SU-DHL-6 (cell line): ENCODE measurements at regions not wholly inside any gene's neighbourhood (a gene's known extent, or its start where the extent isn't known, plus 50 kb on each side); places are given as distances from the start of the nearest gene placed in this dataset.

Experiments
- H2AFZ ChIP-seq: fragments of 200-600 bp; sonication (generic); 2 replicates; pipeline ENCODE4 v1.6.1; 2014; ENCODE audit warnings: low read depth, mild to moderate bottlenecking, moderate library complexity, mixed read lengths, antibody characterized with exemption, low read length; ENCODE audit not compliant: severe bottlenecking
- H3F3A ChIP-seq: fragments of 200-600 bp; shearing (Covaris generic); 2 replicates; pipeline ENCODE4 v1.6.0; 2016; ENCODE audit warnings: antibody characterized with exemption, mild to moderate bottlenecking; ENCODE audit not compliant: insufficient read depth
- H3K27ac ChIP-seq: fragments of 200-600 bp; sonication (generic); 2 replicates; pipeline ENCODE4 v1.5.1; 2016; ENCODE audit warnings: low read depth, mild to moderate bottlenecking, low read length, moderate library complexity, mixed read lengths
- H3K27me3 ChIP-seq: fragments of 200-600 bp; sonication (generic), shearing (Covaris generic); 2 replicates; pipeline ENCODE4 v1.6.0; 2014; ENCODE audit warnings: mild to moderate bottlenecking, low read length
- H3K36me3 ChIP-seq: fragments of 200-600 bp; sonication (generic); 2 replicates; pipeline ENCODE4 v1.6.1; 2014; ENCODE audit warnings: mild to moderate bottlenecking, low read length, mixed read lengths
- H3K4me2 ChIP-seq: fragments of 300-600, 200-600 bp; shearing (Covaris generic), sonication (generic); 2 replicates; pipeline ENCODE4 v1.6.0; 2014; ENCODE audit warnings: low read length, low read depth, mild to moderate bottlenecking; ENCODE audit not compliant: poor library complexity, severe bottlenecking
- H3K4me3 ChIP-seq: fragments of 200-600 bp; sonication (generic); 2 replicates; pipeline ENCODE4 v1.5.1; 2014; ENCODE audit warnings: antibody characterized with exemption, low read length, mild to moderate bottlenecking, mixed read lengths; ENCODE audit not compliant: insufficient read depth, poor library complexity, severe bottlenecking
- H3K79me2 ChIP-seq: fragments of 200-600 bp; sonication (generic); 2 replicates; pipeline ENCODE4 v1.6.1; 2014; ENCODE audit warnings: mild to moderate bottlenecking, low read length, moderate library complexity; ENCODE audit not compliant: insufficient read depth
- H3K9ac ChIP-seq: fragments of 200-600 bp; sonication (generic); 2 replicates; pipeline ENCODE4 v1.7.0; 2014; ENCODE audit warnings: mild to moderate bottlenecking, low read length
- H3K9me2 ChIP-seq: fragments of 200-600 bp; sonication (generic); replicated peaks from 2 replicates; pipeline ENCODE4 v1.6.1; 2014; ENCODE audit warnings: low read length; ENCODE audit not compliant: insufficient read depth
- H3K9me3 ChIP-seq: fragments of 200-600 bp; sonication (generic); 2 replicates; pipeline ENCODE4 v1.6.1; 2014; ENCODE audit warnings: low read length, mixed read lengths; ENCODE audit not compliant: insufficient read depth
- H4K20me1 ChIP-seq: fragments of 200-600 bp; sonication (generic); 2 replicates; pipeline ENCODE4 v1.6.1; 2014; ENCODE audit warnings: low read depth, mild to moderate bottlenecking, antibody characterized with exemption, low read length, moderate library complexity, mixed read lengths
- CTCF ChIP-seq: fragments of 200-600 bp; sonication (generic); IDR thresholded peaks from one replicate; pipeline ENCODE4 v1.5.1; 2017; ENCODE audit warnings: antibody characterized with exemption, mild to moderate bottlenecking, low read length, moderate library complexity; ENCODE audit not compliant: insufficient read depth, poor library complexity, severe bottlenecking
- EZH2phosphoT487 ChIP-seq: fragments of 200-600 bp; sonication (generic), shearing (Covaris generic); conservative IDR thresholded peaks from 2 replicates; pipeline ENCODE4 v1.6.1; 2018; ENCODE audit warnings: mild to moderate bottlenecking, antibody characterized with exemption, low read length, moderate library complexity, mixed read lengths

- Histone ChIP-seq H4K20me1 (no peaks in the 10 kb centered on the region), H3K4me3 (no peak overlapping the region), H3K27ac (no peak overlapping the region), H3K4me2 (no peak overlapping the region), H3K9ac (no peak overlapping the region), H3K9me2 (no peaks in the 10 kb centered on the region), H3K27me3 (no peaks in the 10 kb centered on the region), H3K79me2 (no peaks in the 10 kb centered on the region), H3K36me3 (no peaks in the 10 kb centered on the region), H3F3A (no peaks in the 10 kb centered on the region), H2AFZ (no peak overlapping the region), H3K9me3 (no peaks in the 10 kb centered on the region)
- no peak for TF ChIP-seq EZH2phosphoT487
- no peak for TF ChIP-seq CTCF
Observed at GRCh38 chr7:25308246-25308645, 80.0 kb upstream of the NPVF start.

GRCh38 chr7:25308906-25309705 is 80.8 kb upstream of the NPVF start:
- H3F3A ChIP-seq, result no peaks in the 10 kb centered on the region
- H3K4me2 ChIP-seq, result no peak overlapping the region
- no peaks in the 10 kb centered on the region for H3K79me2 ChIP-seq
- H4K20me1 ChIP-seq, result no peaks in the 10 kb centered on the region
- H3K27me3 ChIP-seq, result no peaks in the 10 kb centered on the region
- H3K27ac ChIP-seq, result no peak overlapping the region
- H3K4me3 ChIP-seq, result no peak overlapping the region
- no peak overlapping the region for H3K9ac ChIP-seq
- no peaks in the 10 kb centered on the region for H3K9me2 ChIP-seq
- no peak overlapping the region for H2AFZ ChIP-seq
- H3K36me3 ChIP-seq, result no peaks in the 10 kb centered on the region
- TF ChIP-seq CTCF (no peak), EZH2phosphoT487 (no peak)
- H3K9me3 ChIP-seq, result no peaks in the 10 kb centered on the region

GRCh38 chr7:25310896-25311295 is 82.6 kb upstream of the NPVF start:
- no peaks in the 10 kb centered on the region for H3K36me3 ChIP-seq
- no peaks in the 10 kb centered on the region for H4K20me1 ChIP-seq
- H3K27me3 ChIP-seq, result no peaks in the 10 kb centered on the region
- H2AFZ ChIP-seq, result no peak overlapping the region
- H3K9me3 ChIP-seq, result no peaks in the 10 kb centered on the region
- no peak overlapping the region for H3K9ac ChIP-seq
- no peak overlapping the region for H3K4me2 ChIP-seq
- no peaks in the 10 kb centered on the region for H3K79me2 ChIP-seq
- no peak overlapping the region for H3K4me3 ChIP-seq
- H3K27ac ChIP-seq, result no peak overlapping the region
- no peaks in the 10 kb centered on the region for H3F3A ChIP-seq
- no peaks in the 10 kb centered on the region for H3K9me2 ChIP-seq
- no peak for TF ChIP-seq EZH2phosphoT487
- no peak for TF ChIP-seq CTCF
